Neural cell (in vitro differentiated cells): ENCODE measurements at regions not wholly inside any gene's neighbourhood (a gene's known extent, or its start where the extent isn't known, plus 50 kb on each side); places are given as distances from the start of the nearest gene placed in this dataset.

Source experiments
- EP300 ChIP-seq: fragments of 450-650 bp; conservative IDR thresholded peaks from 2 replicates; pipeline ENCODE4 v1.6.1; 2014; ENCODE audit warnings: antibody characterized with exemption, mild to moderate bottlenecking, moderate library complexity; ENCODE audit not compliant: poor library complexity, severe bottlenecking
- EZH2 ChIP-seq: fragments of 200-600, 300-800 bp; shearing (Covaris generic), sonication (generic); IDR thresholded peaks from 2 replicates; pipeline ENCODE4 v1.6.1; 2014; ENCODE audit warnings: antibody characterized with exemption, low read length, borderline replicate concordance, mild to moderate bottlenecking; ENCODE audit not compliant: insufficient read depth, poor library complexity, severe bottlenecking
- MXI1 ChIP-seq: fragments of 450-650 bp; conservative IDR thresholded peaks from 2 replicates; pipeline ENCODE4 v1.6.1; 2014; ENCODE audit warnings: antibody characterized with exemption, mild to moderate bottlenecking; ENCODE audit not compliant: poor library complexity, severe bottlenecking
- POLR2AphosphoS5 ChIP-seq: IDR thresholded peaks from 2 replicates; pipeline ENCODE4 v1.6.1; 2012
- RAD21 ChIP-seq: fragments of 450-650 bp; conservative IDR thresholded peaks from 2 replicates; pipeline ENCODE4 v1.6.1; 2014; ENCODE audit warnings: antibody characterized with exemption, mild to moderate bottlenecking, moderate library complexity
- SMC3 ChIP-seq: fragments of 450-650 bp; conservative IDR thresholded peaks from 2 replicates; pipeline ENCODE4 v1.6.1; 2014; ENCODE audit warnings: antibody characterized with exemption, mild to moderate bottlenecking, moderate library complexity; ENCODE audit not compliant: poor library complexity
- TAF1 ChIP-seq: IDR thresholded peaks from 2 replicates; pipeline ENCODE4 v1.6.1; 2012; ENCODE audit warnings: low read depth
- TF ChIP-seq, protein P1 (sequence below): fragments of 450-650 bp; IDR thresholded peaks from 2 replicates; pipeline ENCODE4 v1.5.1; 2014; ENCODE audit warnings: antibody characterized with exemption, mild to moderate bottlenecking, moderate library complexity; ENCODE audit not compliant: poor library complexity, severe bottlenecking
- TF ChIP-seq, protein P2 (sequence below): IDR thresholded peaks from 2 replicates; pipeline ENCODE4 v1.6.1; 2012; ENCODE audit warnings: borderline replicate concordance

DNA sequence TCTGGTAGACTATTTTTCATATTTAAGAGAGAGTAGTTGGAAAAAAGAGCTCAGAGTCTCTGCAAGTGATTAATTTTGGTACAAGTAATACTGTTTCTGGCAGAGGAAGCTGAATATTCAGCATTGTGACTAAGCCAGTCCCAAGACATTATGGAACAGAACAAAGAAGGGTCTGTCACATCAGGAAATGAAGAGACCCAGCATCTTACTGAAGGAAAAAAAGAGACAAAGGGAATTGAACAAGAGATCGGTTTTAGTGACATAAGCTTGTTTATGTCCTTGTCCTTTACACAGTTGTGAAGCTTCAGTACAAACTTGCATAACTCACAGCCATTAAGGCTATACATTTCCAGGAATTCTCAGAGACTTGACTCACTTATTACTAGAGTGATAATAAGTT, 568.5 kb upstream of the SLC8A1 start:
- TF ChIP-seq, protein P1, sequence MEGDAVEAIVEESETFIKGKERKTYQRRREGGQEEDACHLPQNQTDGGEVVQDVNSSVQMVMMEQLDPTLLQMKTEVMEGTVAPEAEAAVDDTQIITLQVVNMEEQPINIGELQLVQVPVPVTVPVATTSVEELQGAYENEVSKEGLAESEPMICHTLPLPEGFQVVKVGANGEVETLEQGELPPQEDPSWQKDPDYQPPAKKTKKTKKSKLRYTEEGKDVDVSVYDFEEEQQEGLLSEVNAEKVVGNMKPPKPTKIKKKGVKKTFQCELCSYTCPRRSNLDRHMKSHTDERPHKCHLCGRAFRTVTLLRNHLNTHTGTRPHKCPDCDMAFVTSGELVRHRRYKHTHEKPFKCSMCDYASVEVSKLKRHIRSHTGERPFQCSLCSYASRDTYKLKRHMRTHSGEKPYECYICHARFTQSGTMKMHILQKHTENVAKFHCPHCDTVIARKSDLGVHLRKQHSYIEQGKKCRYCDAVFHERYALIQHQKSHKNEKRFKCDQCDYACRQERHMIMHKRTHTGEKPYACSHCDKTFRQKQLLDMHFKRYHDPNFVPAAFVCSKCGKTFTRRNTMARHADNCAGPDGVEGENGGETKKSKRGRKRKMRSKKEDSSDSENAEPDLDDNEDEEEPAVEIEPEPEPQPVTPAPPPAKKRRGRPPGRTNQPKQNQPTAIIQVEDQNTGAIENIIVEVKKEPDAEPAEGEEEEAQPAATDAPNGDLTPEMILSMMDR, result no peak
- TF ChIP-seq EZH2 (no peak), POLR2AphosphoS5 (no peak), SMC3 (no peak), EP300 (no peak), TAF1 (no peak), RAD21 (no peak), MXI1 (no peak)
- TF ChIP-seq, protein P2, sequence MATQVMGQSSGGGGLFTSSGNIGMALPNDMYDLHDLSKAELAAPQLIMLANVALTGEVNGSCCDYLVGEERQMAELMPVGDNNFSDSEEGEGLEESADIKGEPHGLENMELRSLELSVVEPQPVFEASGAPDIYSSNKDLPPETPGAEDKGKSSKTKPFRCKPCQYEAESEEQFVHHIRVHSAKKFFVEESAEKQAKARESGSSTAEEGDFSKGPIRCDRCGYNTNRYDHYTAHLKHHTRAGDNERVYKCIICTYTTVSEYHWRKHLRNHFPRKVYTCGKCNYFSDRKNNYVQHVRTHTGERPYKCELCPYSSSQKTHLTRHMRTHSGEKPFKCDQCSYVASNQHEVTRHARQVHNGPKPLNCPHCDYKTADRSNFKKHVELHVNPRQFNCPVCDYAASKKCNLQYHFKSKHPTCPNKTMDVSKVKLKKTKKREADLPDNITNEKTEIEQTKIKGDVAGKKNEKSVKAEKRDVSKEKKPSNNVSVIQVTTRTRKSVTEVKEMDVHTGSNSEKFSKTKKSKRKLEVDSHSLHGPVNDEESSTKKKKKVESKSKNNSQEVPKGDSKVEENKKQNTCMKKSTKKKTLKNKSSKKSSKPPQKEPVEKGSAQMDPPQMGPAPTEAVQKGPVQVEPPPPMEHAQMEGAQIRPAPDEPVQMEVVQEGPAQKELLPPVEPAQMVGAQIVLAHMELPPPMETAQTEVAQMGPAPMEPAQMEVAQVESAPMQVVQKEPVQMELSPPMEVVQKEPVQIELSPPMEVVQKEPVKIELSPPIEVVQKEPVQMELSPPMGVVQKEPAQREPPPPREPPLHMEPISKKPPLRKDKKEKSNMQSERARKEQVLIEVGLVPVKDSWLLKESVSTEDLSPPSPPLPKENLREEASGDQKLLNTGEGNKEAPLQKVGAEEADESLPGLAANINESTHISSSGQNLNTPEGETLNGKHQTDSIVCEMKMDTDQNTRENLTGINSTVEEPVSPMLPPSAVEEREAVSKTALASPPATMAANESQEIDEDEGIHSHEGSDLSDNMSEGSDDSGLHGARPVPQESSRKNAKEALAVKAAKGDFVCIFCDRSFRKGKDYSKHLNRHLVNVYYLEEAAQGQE, result no peak
